Heart left ventricle (tissue), 16 donors: ENCODE measurements at regions not wholly inside any gene's neighbourhood (a gene's known extent, or its start where the extent isn't known, plus 50 kb on each side); places are given as distances from the start of the nearest gene placed in this dataset.
A peak's percentile ranks its signal among the peaks of the same experiment; 100 is the strongest.

Experiments used
- ATAC-seq, 4 donors: fragments of 200-7000 bp; cut with Tn5 transposase; one replicate each; pipeline ENCODE4 v1.9.1; 2020 to 2022; ENCODE audit warnings: moderate library complexity in 4 of 4, mild to moderate bottlenecking in 3 of 4, moderate number of reproducible peaks in 1 of 4
- DNase-seq, 5 donors: peaks; one replicate each; pipeline ENCODE4 v3.0.0-alpha.2; 2020
- H3K27ac ChIP-seq, 12 donors: fragments of 200-600 bp; sonication (generic) in 4 of 12; one replicate each; pipeline versions ENCODE4 v1.5.0 to v1.8.0; 2016 to 2022; ENCODE audit warnings: mild to moderate bottlenecking in 2 of 12
- H3K27me3 ChIP-seq, 9 donors: fragments of 200-600 bp; sonication (generic) in 2 of 9; one replicate each; pipeline versions ENCODE4 v1.5.1 to v1.8.0; 2016 to 2022; ENCODE audit warnings: mild to moderate bottlenecking in 3 of 9
- H3K36me3 ChIP-seq, 9 donors: fragments of 200-600 bp; sonication (generic) in 2 of 9; one replicate each; pipeline versions ENCODE4 v1.5.0 to v1.8.0; 2018 to 2022; ENCODE audit warnings: mild to moderate bottlenecking in 2 of 9
- H3K4me1 ChIP-seq, 12 donors: fragments of 200-600 bp; sonication (generic) in 4 of 12; one replicate each; pipeline versions ENCODE4 v1.5.0 to v1.8.0; 2016 to 2022; ENCODE audit warnings: mild to moderate bottlenecking in 3 of 12
- H3K4me3 ChIP-seq, 12 donors: fragments of 200-600 bp; sonication (generic) in 4 of 12; one replicate each; pipeline versions ENCODE4 v1.5.0 to v1.8.0; 2017 to 2022; ENCODE audit warnings: mild to moderate bottlenecking in 9 of 12, moderate library complexity in 4 of 12
- H3K9me3 ChIP-seq, 12 donors: fragments of 200-600 bp; sonication (generic) in 4 of 12; one replicate each; pipeline versions ENCODE4 v1.5.0 to v1.8.0; 2016 to 2022; ENCODE audit warnings: mild to moderate bottlenecking in 1 of 12
- CTCF ChIP-seq, 12 donors: fragments of 200-600 bp; sonication (generic) in 4 of 12; IDR thresholded peaks; one replicate each; pipeline versions ENCODE4 v1.5.0 to v1.8.0; 2018 to 2022; ENCODE audit warnings: antibody characterized with exemption in 12 of 12, mild to moderate bottlenecking in 5 of 12
- POLR2A ChIP-seq, 2 donors: fragments of 450-650 bp; IDR thresholded peaks; one replicate each; pipeline ENCODE4 v1.6.1; 2017; ENCODE audit warnings: antibody characterized with exemption in 2 of 2, mild to moderate bottlenecking in 2 of 2, moderate library complexity in 2 of 2
- WGBS, 4 donors: extraction: QIAGEN DNeasy Blood & Tissue Kit in 2 of 4; methylation state at CpG; one replicate each; pipeline versions ENCODE4 v1.1.5 to v1.1.7; 2013 to 2018; 5-methylcytosine and 5-hydroxymethylcytosine counted together
- intact Hi-C, 10 donors: fragments of 100-400 bp; cut with DNase I; formaldehyde crosslinking; loops; one replicate each; pipeline versions ENCODE4 v1.11.1 to v1.14.2; 2022
- donor health status: ischemic (EF 13 %, LVEDD 7.1; RV severe dilation, severe dysfunction).
- donor health status: healthy with polysubstance abuse.
- donor health status: DM: no; HTN: yes; CAD: no.
- donor health status: DM: no; HTN: no; CAD: no.
- donor health status: ischemic (EF 25% LVEDD 6.9; RV normal size, moderate dysfunction).
- donor health status: ischemic (EF 25% LVEDD 5.7; RV mildly dilated, moderate dysfunction).
- donor health status: healthy.
- donor health status: DM: yes; HTN: yes; CAD: no.
- donor health status: ischemic (EF 35%, LVEDD 5.7; RV mildly dilated, moderate dysfunction).
- donor health status: nonischemic (EF 11% LVEDD 7.7; RV severe dilation, severe dysfunction).
- donor health status: DM: yes; HTN: yes; CAD: no.
- donor health status: PGD.
- donor health status: ischemic (EF 29% LVEDD 5.4; RV normal size, mild dysfunction).
- donor health status: nonischemic (EF 23%, LVEDD 6.1; RV moderate dilation, normal function).

- peaks cover 0 to 2% (median 0%) of the 10 kb centered on the region in 12 donors for H3K9me3 ChIP-seq
- no peak for ATAC-seq
- H3K36me3 ChIP-seq = no peaks in the 10 kb centered on the region
- no peak overlapping the region for H3K4me3 ChIP-seq
- WGBS, 4 donors = 92 to 94% (median 93%) methylated on average over 5 of the region's 5 CpGs
- H3K27me3 ChIP-seq = no peaks in the 10 kb centered on the region
- H3K4me1 ChIP-seq = no peaks in the 10 kb centered on the region
- DNase-seq = no peak
- TF ChIP-seq CTCF (IDR thresholded peaks at IDR 0.05) = no peak
- no peak for TF ChIP-seq POLR2A (IDR thresholded peaks at IDR 0.05)
- H3K27ac ChIP-seq = no peak overlapping the region
- intact Hi-C loops = no loop called here
Observed at GRCh38 chr5:111572561-111572960, 60.2 kb upstream of the STARD4 start.

- ATAC-seq = peak; percentile 64 to 90 (median 80)
- Histone ChIP-seq H3K36me3 (no peaks in the 10 kb centered on the region), H3K27me3 (no peaks in the 10 kb centered on the region), H3K4me3 (no peak overlapping the region), H3K4me1 (peaks cover 0 to 19% (median 12%) of the 10 kb centered on the region in 12 donors), H3K9me3 (peaks cover 0 to 17% (median 3%) of the 10 kb centered on the region in 12 donors), H3K27ac (peak overlapping the region in 4 of 12 donors; percentile 6 to 52 (median 18))
- intact Hi-C loops = no loop called here
- TF ChIP-seq POLR2A (IDR thresholded peaks at IDR 0.05) = no peak
- no peak for TF ChIP-seq CTCF (IDR thresholded peaks at IDR 0.05)
- WGBS, 4 donors = 23 to 40% (median 26%) methylated on average over 6 of the region's 6 CpGs
- no peak for DNase-seq
Observed at GRCh38 chr5:111563031-111563822, 50.9 kb upstream of the STARD4 start.

GRCh38 chr5:111562561-111562960, 50.2 kb upstream of the STARD4 start:
- 53 to 67% (median 59%) methylated on average over 3 of the region's 3 CpGs for WGBS, 4 donors
- peaks cover 0 to 17% (median 3%) of the 10 kb centered on the region in 12 donors for H3K9me3 ChIP-seq
- H3K27me3 ChIP-seq = no peaks in the 10 kb centered on the region
- H3K27ac ChIP-seq = peak overlapping the region in 2 of 12 donors; percentile 13 to 14
- ATAC-seq = peak in 3 of 4 donors; percentile 39 to 78 (median 42)
- DNase-seq = no peak
- peaks cover 0 to 19% (median 13%) of the 10 kb centered on the region in 12 donors for H3K4me1 ChIP-seq
- no peak overlapping the region for H3K4me3 ChIP-seq
- TF ChIP-seq POLR2A (IDR thresholded peaks at IDR 0.05) (no peak), CTCF (IDR thresholded peaks at IDR 0.05) (no peak)
- H3K36me3 ChIP-seq = no peaks in the 10 kb centered on the region
- intact Hi-C loops = loop anchor here in 1 of 10 donors (1.0 kb wide), 1 partner anchor 9 kb away; no protein-coding TSS in a partner anchor
